ENCODE measurements at regions not wholly inside any gene's neighbourhood (a gene's known extent, or its start where the extent isn't known, plus 50 kb on each side); places are given as distances from the start of the nearest gene placed in this dataset.

- no peak for TF ChIP-seq POLR2A (IDR thresholded peaks at IDR 0.05)
- TF ChIP-seq CTCF (IDR thresholded peaks at IDR 0.05) = no peak
Measured at GRCh38 chr2:186339716-186340115, 146.3 kb upstream of the ZC3H15 start.

Data from vagina (tissue), 2 donors.